ENCODE measurements at regions not wholly inside any gene's neighbourhood (a gene's known extent, or its start where the extent isn't known, plus 50 kb on each side); places are given as distances from the start of the nearest gene placed in this dataset.

DNA sequence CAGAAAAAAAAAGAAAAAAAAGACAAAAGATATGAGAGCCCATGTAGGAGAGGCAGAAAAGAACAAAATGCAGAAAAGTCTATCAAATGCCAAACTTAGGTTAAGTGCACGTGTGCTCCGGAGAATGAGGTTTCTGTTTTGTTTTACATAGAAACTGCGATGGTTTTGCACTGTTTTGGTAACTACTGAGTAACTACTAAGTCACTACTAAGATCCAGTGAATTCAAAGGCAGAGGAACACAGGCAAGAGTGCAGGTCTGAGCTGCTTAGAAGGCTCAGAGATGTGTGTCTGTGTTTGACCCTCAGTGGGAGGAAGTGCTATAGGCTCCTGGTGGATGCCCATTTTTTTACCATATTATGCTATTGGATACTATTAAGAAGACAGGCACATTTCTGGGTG lies 299.3 kb downstream of the NDFIP2 start:
- no peak for DNase-seq (ENCODE audit: low spot score)

- no peak for DNase-seq (ENCODE audit: low spot score)
These were observed 298.8 kb downstream of the NDFIP2 start for GRCh38 chr13:79779761-79780160.

DNA sequence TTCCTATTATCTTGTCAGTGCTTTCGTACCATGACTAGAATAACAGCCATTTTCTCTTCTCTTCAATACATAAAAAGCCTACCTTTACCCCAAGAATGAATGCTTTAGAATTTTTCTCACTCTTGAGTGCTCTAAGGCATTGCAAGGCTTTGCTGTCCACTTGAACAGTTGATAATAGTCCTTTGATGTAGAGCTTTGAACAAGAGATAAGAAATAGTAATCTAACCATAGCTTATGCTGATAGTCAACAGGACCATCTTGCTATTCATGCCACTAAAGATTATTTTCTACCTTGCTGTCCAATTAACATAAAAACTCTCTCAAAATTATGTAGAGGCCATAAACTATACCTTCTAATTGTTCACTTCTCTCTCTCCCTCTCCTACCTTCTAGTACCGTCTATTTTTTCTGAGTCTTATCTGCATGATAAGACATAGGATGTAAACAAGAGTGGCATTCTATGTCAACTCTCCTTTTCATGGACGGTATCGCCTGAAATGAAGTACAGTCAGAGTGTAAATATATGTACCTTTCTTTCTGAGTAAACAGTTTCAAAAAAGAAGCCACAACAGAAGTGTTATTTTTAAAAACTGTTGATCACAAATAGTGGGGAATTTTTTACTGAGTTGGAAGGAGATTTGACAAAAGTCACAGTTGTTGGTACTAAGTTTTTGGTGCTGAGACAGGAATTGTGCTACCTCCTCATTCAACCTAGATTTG lies 297.9 kb downstream of the NDFIP2 start:
- no peak for DNase-seq (ENCODE audit: low spot score)

- DNase-seq (ENCODE audit: low spot score) = no peak
These were observed 296.5 kb downstream of the NDFIP2 start for GRCh38 chr13:79777504-79777903.

DNA sequence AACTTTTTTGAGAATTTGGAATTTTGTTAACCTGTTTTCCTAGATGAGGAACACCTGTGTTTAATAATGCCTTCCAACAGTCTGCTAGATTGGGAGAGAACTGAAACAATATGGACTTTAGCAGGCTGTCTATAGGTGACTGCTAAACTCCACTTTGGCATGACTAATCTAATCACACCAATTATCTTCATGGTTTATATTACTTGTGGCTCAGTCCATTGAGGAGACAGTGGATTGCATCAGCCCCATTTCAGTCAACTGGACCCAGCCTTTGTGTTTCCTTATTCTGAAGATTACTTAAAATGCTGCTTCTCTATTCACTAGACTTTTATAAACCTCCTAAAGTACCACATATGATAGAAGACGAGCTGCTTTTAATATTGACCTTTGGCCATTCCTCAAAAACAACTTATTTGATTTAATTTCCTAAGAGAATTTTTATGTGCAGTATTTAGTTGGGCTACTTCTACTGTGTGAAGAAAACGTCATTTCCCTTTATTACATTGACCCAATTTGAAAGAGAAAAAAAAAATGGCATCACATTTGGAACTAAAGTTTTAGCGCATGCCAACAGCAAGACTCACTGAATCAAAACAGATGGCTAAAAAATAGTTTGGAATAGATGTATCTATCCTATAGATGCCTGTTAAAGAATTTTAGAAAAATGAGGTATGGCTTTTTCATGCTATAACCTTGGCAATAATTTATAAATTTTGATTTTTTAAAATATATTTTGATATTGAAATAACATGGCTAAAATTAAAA lies 295.8 kb downstream of the NDFIP2 start:
- DNase-seq (ENCODE audit: low spot score) = no peak

DNA sequence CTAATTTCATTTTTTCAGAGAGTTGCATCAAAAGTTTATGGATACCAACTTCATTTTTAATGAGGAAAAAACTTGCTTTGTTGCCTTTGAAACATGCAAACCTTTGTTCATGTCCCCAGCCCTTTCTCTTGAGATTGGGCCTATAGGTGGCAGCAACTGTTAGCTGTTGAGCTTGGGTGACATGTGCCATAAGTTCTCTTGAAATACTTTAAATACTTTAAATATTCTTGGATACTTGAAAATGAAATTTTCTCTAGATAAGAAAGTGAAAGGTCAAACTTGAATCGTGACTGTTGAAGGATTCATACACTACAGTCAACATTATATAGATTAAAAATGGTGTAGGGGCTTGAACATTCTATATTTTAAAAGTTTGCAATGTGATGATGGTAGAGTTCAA lies 294.9 kb downstream of the NDFIP2 start:
- DNase-seq (ENCODE audit: low spot score) = peak; percentile 85

GRCh38 chr13:79772811-79773210 lies 291.9 kb downstream of the NDFIP2 start:
- DNase-seq (ENCODE audit: low spot score) = no peak

DNA sequence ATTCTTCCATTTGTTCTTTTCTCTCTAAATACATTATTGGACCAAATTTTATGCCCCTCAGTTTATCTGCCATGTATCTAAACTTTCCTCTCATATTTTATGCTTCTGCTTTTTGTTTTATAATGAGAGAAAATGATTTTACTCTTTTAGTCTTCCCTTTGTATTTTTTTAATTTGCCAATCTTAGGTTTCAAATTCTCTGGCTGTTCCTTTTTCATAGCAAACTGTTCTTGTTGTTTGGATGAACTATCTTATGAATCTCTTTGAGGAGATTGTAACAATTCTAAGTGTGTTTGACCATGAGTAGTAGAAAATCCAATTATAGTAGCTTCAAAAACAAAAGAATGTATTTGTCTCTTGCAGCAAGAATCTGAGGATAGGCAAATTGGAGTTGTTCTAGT lies 290.5 kb downstream of the NDFIP2 start:
- no peak for DNase-seq (ENCODE audit: low spot score)

GRCh38 chr13:79770056-79770455 lies 289.1 kb downstream of the NDFIP2 start:
- DNase-seq (ENCODE audit: low spot score) = no peak

DNA sequence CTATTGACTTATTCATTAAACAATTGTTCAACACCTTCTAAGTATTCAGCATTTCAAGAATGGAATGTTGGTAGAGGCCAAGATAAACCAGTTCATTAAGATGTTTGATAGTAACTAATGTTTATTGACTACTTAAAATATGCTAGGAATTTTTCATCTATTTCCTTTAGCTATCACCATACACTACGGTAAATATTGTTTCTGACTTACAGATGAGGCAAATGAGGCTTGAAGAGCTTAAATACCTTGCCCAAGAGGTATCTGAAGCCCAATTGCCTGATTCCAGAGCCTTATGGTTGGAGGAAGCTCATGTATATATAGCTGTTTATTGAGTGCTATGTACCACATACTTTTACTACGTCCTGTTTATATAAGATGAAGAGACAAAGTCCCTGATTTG lies 286.2 kb downstream of the NDFIP2 start:
- no peak for DNase-seq (ENCODE audit: low spot score)

- DNase-seq (ENCODE audit: low spot score) = no peak
These were observed 284.4 kb downstream of the NDFIP2 start for GRCh38 chr13:79765331-79765730.

- peak; percentile 91 for DNase-seq (ENCODE audit: low spot score)
These were observed 269.1 kb downstream of the NDFIP2 start for GRCh38 chr13:79749984-79750551.

- no peak for DNase-seq (ENCODE audit: low spot score)
These were observed 268.6 kb downstream of the NDFIP2 start for GRCh38 chr13:79749566-79749965.

DNA sequence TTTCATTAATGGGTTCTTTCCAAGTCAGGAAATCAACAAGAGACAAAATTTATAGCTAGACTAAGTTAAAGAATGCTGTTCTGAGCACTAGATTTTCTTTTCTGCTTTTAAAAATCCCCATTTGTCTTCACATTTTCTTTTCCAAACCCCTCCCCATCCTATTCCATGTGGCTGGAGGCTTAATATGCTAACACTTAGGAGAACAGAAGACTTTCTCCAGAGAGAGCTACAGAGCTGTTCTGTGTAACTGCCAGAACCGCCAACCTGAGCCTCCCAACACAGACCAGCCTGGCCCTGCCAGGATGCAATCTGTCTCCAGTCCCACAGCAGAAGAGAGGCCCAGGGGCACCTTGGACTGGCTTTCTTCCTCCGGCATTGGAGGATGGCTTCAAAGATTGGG lies 264.1 kb downstream of the NDFIP2 start:
- DNase-seq (ENCODE audit: low spot score) = peak; percentile 77

- no peak for DNase-seq (ENCODE audit: low spot score)
These were observed 262.0 kb downstream of the NDFIP2 start for GRCh38 chr13:79742923-79743322.

DNA sequence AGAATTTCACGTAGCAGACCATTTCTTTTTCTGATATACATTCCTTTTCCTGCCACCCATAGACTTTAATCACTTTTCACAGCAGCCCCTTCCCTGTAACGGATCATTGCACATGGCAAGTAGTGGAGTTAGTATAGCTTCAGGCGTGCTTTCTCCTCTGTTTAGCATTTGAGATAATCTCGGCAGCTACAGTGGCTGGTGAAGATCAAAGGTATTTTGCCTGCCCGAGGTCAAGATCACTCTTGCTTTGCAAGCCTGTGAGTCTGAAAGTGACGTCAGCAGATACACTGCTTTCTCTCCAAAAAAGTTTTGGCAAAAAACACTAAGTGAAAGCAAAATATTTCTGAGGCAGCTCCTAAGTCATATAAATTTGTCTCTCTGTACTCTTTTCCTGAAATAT lies 260.0 kb downstream of the NDFIP2 start:
- DNase-seq (ENCODE audit: low spot score) = no peak

DNA sequence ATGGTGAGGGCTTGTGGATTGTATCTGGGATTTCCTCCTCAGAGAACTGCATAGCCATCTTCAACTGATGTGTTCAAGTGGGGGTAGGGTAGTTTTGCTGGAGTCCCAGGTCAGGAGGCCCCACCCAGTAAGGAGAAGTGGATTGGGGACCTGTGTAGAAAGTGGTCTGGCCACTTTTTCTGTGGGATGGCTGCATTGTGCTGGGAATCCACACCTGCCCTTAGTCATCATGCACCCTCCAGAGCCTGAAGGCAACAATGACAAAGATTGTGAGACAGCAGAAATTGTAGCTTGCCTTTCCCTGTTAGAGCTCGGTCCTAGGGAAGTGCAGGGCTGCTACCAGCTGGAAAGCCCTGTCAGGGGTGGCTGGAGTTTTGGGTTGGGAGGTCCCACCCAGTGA lies 255.4 kb downstream of the NDFIP2 start:
- no peak for DNase-seq (ENCODE audit: low spot score)

- no peak for DNase-seq (ENCODE audit: low spot score)
These were observed 254.3 kb downstream of the NDFIP2 start for GRCh38 chr13:79735228-79735627.

DNA sequence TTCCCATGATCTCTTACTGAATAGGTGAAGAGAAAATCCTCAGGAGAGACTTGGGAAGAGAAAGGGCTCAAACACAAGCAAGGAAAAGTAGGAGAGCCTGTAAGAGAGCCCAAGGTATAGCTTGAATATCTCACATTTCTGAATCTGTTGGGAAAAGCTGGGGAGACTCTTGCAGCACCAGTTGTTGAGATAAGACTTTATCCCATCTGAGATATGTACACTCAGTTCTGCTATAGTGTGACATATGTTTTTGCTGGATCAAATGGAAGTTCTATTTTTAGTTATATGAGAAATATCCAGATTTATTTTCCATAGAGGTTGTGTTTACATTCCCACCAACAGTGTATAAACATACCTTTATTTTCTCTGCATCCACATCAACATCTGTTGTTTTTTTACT lies 246.1 kb downstream of the NDFIP2 start:
- no peak for DNase-seq (ENCODE audit: low spot score)

GRCh38 chr13:79725841-79726240 lies 244.9 kb downstream of the NDFIP2 start:
- no peak for DNase-seq (ENCODE audit: low spot score)

DNA sequence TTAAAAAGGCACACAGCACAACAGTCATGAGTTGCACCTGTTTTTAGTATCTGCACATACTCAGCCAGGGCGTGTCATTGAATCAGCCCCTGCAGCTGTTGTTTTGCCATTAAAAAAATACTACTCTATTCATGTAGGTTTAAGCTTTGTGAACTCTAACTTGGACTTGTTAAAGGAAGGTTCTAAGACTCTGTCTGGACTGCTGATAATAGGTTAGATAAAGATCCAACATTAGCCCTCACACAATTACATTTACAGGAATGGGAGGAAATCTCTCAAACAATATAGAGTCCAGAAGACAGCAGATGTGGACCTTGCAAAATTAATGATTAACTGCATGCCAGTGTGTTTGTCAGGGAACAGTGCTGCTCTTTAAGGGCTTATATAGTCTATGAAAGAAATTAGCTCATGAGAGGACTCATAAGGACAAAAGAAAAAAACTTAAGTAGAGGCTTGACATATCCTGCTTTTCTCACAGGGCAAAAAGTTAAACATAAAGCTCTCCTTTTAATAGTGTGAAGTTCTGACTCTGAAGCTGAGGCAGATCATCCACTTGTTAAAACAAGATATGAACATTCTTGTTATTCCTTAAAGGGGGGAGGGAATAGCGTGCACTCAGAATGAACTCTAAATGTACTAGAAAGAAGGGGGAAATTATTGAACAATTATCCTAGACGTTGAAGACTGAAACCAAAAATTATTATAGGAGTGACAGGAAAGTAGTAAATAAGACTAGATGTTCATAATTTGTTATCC lies 243.6 kb downstream of the NDFIP2 start:
- no peak for DNase-seq (ENCODE audit: low spot score)

GRCh38 chr13:79723519-79724024 lies 242.6 kb downstream of the NDFIP2 start:
- no peak for DNase-seq (ENCODE audit: low spot score)

Data from cerebellar cortex (tissue), 1 donor.